Mesothelial cell of epicardium (in vitro differentiated cells): ENCODE measurements at regions not wholly inside any gene's neighbourhood (a gene's known extent, or its start where the extent isn't known, plus 50 kb on each side); places are given as distances from the start of the nearest gene placed in this dataset.

Source experiments
- DNase-seq, 2 experiments: peaks; one replicate each; pipeline ENCODE4 v3.0.0; 2021; ENCODE audit warnings: low spot score in 2 of 2; ENCODE audit not compliant: unreplicated experiment in 2 of 2
- H3K27ac Mint-ChIP-seq: 2 replicates; pipeline ENCODE4 v1.8.0; 2021; ENCODE audit warnings: mixed read lengths
- H3K27me3 Mint-ChIP-seq: 2 replicates; pipeline ENCODE4 v1.8.0; 2021; ENCODE audit warnings: low read depth, mixed read lengths
- H3K36me3 Mint-ChIP-seq: 2 replicates; pipeline ENCODE4 v1.8.0; 2021; ENCODE audit warnings: mixed read lengths
- H3K4me1 Mint-ChIP-seq: 2 replicates; pipeline ENCODE4 v1.8.0; 2021; ENCODE audit warnings: mixed read lengths
- H3K4me3 Mint-ChIP-seq: 2 replicates; pipeline ENCODE4 v1.8.0; 2021; ENCODE audit warnings: mild to moderate bottlenecking, moderate library complexity, mixed read lengths
- H3K9me3 Mint-ChIP-seq: 2 replicates; pipeline ENCODE4 v1.8.0; 2021; ENCODE audit warnings: mixed read lengths
- TF ChIP-seq, protein P1 (sequence below): fragments of 200-600 bp; sonication (generic); IDR thresholded peaks from one replicate; pipeline ENCODE4 v1.5.0; 2021; ENCODE audit warnings: antibody characterized with exemption; ENCODE audit not compliant: unreplicated experiment

GRCh38 chr11:79661373-79661772 is 220.5 kb upstream of the TENM4 start:
- Mint-ChIP-seq H3K27ac (no peak overlapping the region), H3K4me3 (no peak overlapping the region), H3K9me3 (no peaks in the 10 kb centered on the region), H3K4me1 (no peaks in the 10 kb centered on the region), H3K36me3 (no peaks in the 10 kb centered on the region), H3K27me3 (peaks cover 9% of the 10 kb centered on the region)
- DNase-seq: no peak
- TF ChIP-seq, protein P1, sequence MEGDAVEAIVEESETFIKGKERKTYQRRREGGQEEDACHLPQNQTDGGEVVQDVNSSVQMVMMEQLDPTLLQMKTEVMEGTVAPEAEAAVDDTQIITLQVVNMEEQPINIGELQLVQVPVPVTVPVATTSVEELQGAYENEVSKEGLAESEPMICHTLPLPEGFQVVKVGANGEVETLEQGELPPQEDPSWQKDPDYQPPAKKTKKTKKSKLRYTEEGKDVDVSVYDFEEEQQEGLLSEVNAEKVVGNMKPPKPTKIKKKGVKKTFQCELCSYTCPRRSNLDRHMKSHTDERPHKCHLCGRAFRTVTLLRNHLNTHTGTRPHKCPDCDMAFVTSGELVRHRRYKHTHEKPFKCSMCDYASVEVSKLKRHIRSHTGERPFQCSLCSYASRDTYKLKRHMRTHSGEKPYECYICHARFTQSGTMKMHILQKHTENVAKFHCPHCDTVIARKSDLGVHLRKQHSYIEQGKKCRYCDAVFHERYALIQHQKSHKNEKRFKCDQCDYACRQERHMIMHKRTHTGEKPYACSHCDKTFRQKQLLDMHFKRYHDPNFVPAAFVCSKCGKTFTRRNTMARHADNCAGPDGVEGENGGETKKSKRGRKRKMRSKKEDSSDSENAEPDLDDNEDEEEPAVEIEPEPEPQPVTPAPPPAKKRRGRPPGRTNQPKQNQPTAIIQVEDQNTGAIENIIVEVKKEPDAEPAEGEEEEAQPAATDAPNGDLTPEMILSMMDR: no peak

GRCh38 chr11:79648766-79649520 is 208.1 kb upstream of the TENM4 start:
- TF ChIP-seq, protein P1: no peak
- Mint-ChIP-seq H3K27ac (no peak overlapping the region), H3K27me3 (peaks cover 39% of the 10 kb centered on the region), H3K4me1 (no peaks in the 10 kb centered on the region), H3K9me3 (no peaks in the 10 kb centered on the region), H3K36me3 (no peaks in the 10 kb centered on the region), H3K4me3 (no peak overlapping the region)
- DNase-seq: no peak

DNA sequence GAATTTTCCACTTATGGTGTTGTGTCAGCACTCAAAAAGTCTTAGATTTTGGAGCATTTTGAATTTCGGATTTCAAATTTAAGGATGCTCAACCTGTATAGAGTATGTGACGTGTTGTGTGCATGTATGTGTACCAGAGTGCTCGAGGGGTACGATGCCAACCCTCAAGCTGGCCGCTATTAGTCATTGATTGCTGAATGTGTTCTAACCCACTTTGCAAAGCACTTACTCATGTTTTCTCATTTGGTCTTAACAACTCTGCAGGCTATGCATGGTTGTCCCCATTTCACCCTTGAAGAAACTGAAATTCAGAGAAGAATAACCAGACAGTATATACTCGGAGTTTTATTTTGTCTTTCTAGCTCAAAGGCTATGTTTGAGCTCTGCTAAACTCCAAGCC is 196.4 kb upstream of the TENM4 start:
- Mint-ChIP-seq H3K4me1 (no peaks in the 10 kb centered on the region), H3K36me3 (no peaks in the 10 kb centered on the region), H3K4me3 (no peak overlapping the region), H3K27ac (no peak overlapping the region), H3K27me3 (peaks cover 11% of the 10 kb centered on the region), H3K9me3 (no peaks in the 10 kb centered on the region)
- TF ChIP-seq, protein P1: no peak
- no peak for DNase-seq

- no peak overlapping the region for H3K27ac Mint-ChIP-seq
These were observed 194.1 kb upstream of the TENM4 start for GRCh38 chr11:79634905-79635304.

GRCh38 chr11:79627281-79627680 is 186.5 kb upstream of the TENM4 start:
- no peaks in the 10 kb centered on the region for H3K36me3 Mint-ChIP-seq
- H3K4me1 Mint-ChIP-seq: peaks cover 3% of the 10 kb centered on the region
- TF ChIP-seq, protein P1: no peak
- H3K4me3 Mint-ChIP-seq: no peak overlapping the region
- peaks cover 8% of the 10 kb centered on the region for H3K27me3 Mint-ChIP-seq
- DNase-seq: no peak
- H3K27ac Mint-ChIP-seq: no peak overlapping the region
- H3K9me3 Mint-ChIP-seq: no peaks in the 10 kb centered on the region

More at GRCh38 chr11:79634905-79635304, 194.1 kb upstream of the TENM4 start:
- TF ChIP-seq, protein P1: no peak
- no peaks in the 10 kb centered on the region for H3K36me3 Mint-ChIP-seq
- no peak for DNase-seq
- no peaks in the 10 kb centered on the region for H3K9me3 Mint-ChIP-seq
- H3K4me1 Mint-ChIP-seq: no peaks in the 10 kb centered on the region
- peaks cover 11% of the 10 kb centered on the region for H3K27me3 Mint-ChIP-seq
- no peak overlapping the region for H3K4me3 Mint-ChIP-seq
